MG63 (cell line): ENCODE measurements at regions not wholly inside any gene's neighbourhood (a gene's known extent, or its start where the extent isn't known, plus 50 kb on each side); places are given as distances from the start of the nearest gene placed in this dataset.

Source experiments
- DNase-seq: peaks from one replicate; pipeline ENCODE4 v3.0.0-alpha.2; 2020
- H3K27me3 ChIP-seq: fragments of 250-450 bp; sonication (Bioruptor Pico); 2 replicates; pipeline ENCODE4 v1.5.1; 2020; ENCODE audit warnings: mild to moderate bottlenecking, moderate library complexity
- H3K36me3 ChIP-seq: fragments of 250-450 bp; sonication (Bioruptor Pico); 2 replicates; pipeline ENCODE4 v1.5.1; 2020; ENCODE audit warnings: mild to moderate bottlenecking, moderate library complexity
- H3K4me3 ChIP-seq: fragments of 250-450 bp; sonication (Bioruptor Pico); 2 replicates; pipeline ENCODE4 v1.5.1; 2020; ENCODE audit warnings: mild to moderate bottlenecking, moderate library complexity
- H3K9me3 ChIP-seq: fragments of 250-450 bp; sonication (Bioruptor Pico); 2 replicates; pipeline ENCODE4 v1.5.1; 2020; ENCODE audit warnings: mild to moderate bottlenecking, moderate library complexity

DNA sequence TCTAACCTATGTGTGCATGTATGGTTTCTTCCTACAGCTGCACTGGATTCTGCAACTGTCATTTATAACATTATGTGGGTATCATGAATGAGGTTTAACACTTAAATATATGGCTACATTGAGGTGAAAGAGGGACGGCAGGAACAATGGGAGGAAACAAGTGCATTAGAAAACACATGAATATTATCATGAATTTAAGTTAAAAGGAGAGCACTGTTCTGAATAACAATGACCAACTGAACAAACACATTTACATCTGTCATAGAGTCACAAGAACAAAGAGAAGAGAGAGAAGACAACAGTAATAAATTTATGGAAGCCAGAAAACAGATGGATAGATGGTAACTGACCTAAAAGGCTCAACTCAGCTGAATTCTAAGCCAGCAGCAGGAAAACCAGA, 527.1 kb upstream of the DIPK2B start:
- Histone ChIP-seq H3K4me3 (no peak overlapping the region), H3K9me3 (no peaks in the 10 kb centered on the region), H3K27me3 (no peaks in the 10 kb centered on the region), H3K36me3 (no peaks in the 10 kb centered on the region)
- no peak for DNase-seq

DNA sequence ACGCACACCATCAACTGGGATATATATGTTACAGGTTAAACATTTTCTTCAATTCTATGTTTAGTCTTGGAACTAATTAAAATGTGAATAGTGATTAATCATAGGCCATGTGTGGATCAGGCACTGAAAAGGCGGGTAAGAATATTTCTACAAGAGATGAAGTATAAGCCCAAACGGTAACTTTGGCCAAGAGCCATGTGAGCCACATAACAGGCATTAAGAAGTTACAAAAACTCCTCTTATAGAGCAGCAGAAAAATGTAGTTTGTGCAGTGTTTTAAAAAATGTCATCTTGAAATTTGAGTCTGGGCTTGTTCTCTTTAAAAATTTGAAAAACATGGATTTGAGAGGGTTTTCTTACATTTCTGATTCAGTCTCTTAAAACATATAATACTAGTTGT, 521.8 kb upstream of the DIPK2B start:
- no peaks in the 10 kb centered on the region for H3K36me3 ChIP-seq
- H3K9me3 ChIP-seq = no peaks in the 10 kb centered on the region
- H3K27me3 ChIP-seq = no peaks in the 10 kb centered on the region
- no peak for DNase-seq
- H3K4me3 ChIP-seq = no peak overlapping the region

DNA sequence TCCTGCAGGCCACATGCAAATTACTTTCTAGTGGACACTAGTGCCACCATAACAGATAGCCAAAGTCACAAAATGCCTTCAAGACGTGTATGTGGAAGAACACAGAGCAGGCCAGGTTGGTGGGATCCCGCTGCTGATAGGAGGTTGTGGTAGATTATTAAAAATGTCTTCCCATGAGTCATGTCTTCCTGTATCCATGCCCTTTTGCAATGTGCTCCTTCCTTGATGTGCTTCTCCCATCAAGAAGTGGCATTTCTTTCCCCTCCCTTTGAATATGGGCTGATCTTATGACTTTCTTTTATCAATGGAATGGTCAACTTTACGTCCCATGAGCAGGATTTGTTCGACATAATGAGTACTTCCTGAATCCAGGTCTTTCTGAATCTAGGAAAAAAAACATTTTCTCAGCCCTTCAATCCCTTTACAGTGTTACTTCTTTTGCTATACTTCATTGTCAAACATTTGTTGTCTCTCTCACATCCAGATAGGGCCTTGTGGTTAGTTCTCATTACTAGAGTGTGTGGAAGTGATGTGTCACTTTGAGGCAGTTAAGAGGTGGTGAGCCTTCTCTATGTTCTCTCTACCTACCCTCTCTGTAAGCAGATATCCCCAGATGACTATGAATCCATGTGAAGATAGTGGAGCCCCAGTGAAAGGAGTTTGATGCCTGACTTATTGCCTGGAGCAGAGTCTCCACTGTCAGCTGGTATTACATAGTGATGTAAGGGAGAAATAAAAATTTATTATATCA, 519.2 kb upstream of the DIPK2B start:
- no peaks in the 10 kb centered on the region for H3K9me3 ChIP-seq
- H3K27me3 ChIP-seq = no peaks in the 10 kb centered on the region
- no peaks in the 10 kb centered on the region for H3K36me3 ChIP-seq
- no peak overlapping the region for H3K4me3 ChIP-seq
- no peak for DNase-seq

DNA sequence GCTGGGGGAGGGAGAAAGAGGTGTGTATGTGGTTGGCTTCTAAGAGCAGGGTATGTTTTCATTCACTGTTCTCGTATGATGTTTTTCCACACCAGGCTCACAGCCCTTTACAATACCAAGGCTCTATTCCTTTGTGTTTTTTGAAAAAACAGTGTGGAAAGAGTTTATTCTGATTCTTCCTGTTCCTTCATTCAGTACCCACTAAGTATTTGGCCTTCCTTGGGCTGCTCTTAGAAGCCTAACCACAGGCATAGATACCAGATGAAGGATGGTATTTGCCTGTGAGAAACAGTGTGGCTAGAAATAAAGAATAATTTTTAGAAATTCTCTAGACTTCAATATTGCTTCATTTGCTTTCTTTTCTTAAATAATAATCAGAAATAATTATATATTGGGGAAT, 518.0 kb upstream of the DIPK2B start:
- H3K27me3 ChIP-seq = no peaks in the 10 kb centered on the region
- no peak overlapping the region for H3K4me3 ChIP-seq
- no peaks in the 10 kb centered on the region for H3K9me3 ChIP-seq
- no peak for DNase-seq
- no peaks in the 10 kb centered on the region for H3K36me3 ChIP-seq

DNA sequence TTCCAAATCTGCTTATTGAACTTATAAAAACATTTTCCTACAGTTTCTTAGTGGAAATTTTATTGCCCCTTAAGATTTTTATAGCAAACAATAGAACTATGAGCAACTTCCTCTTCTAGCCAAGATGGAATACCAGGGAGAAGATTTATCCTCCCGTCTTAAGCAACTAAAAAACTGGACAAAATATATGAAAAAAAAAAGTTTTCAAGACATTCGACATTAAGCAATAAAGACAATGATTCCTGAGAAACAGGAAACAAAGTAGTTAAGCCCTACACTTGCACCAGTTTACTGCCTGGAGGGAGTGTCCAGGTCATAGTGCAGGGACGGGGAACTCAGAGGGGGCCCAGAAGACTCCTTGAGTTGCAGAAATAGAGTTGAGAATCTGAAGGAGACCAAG, 516.1 kb upstream of the DIPK2B start:
- DNase-seq = no peak
- Histone ChIP-seq H3K4me3 (no peak overlapping the region), H3K27me3 (no peaks in the 10 kb centered on the region), H3K36me3 (no peaks in the 10 kb centered on the region), H3K9me3 (no peaks in the 10 kb centered on the region)

DNA sequence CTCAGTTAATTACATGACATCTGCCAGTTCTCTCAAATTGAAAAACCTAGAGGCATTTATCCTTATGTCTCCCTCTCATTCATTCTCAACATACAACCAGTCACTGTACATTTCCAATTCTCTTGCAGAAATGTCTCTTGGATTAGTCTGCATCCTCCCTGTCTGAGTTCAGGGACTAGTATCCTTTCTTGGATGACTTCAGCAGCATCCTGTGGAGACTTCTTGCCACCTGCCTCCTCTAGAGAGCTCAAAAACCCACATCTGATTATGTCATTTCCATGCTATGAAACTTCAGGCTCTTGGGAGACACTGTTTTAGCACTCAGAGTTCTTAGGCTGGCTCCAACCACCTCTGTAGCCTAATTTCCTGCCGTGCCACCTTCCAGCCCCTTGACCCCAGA, 515.1 kb upstream of the DIPK2B start:
- no peaks in the 10 kb centered on the region for H3K9me3 ChIP-seq
- peak; percentile 26 for DNase-seq

DNA sequence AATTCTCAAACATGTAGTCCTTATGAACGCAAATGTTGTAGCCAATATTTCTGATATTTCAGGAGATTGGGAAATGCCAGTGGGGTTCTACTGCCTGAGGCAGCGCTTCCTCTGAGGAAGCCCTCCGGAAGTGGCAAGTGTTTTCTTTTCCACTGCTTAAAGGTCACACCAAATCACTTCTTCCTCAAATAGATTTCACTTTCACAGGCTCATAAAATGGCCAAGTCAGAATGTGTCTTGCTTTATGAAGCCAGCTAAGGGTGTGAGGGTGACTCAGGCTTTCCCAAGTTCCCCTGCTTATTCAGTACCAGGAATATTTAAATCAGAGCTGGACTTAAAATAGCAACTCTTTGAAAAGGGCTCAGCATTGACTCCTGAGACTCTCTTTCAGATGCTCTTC, 514.2 kb upstream of the DIPK2B start:
- H3K27me3 ChIP-seq = no peaks in the 10 kb centered on the region
- H3K36me3 ChIP-seq = no peaks in the 10 kb centered on the region
- DNase-seq = peak; percentile 41
- no peak overlapping the region for H3K4me3 ChIP-seq
- H3K9me3 ChIP-seq = no peaks in the 10 kb centered on the region

More for the DNA sequence above, 515.1 kb upstream of the DIPK2B start:
- no peaks in the 10 kb centered on the region for H3K27me3 ChIP-seq
- H3K36me3 ChIP-seq = no peaks in the 10 kb centered on the region
- H3K4me3 ChIP-seq = no peak overlapping the region

DNA sequence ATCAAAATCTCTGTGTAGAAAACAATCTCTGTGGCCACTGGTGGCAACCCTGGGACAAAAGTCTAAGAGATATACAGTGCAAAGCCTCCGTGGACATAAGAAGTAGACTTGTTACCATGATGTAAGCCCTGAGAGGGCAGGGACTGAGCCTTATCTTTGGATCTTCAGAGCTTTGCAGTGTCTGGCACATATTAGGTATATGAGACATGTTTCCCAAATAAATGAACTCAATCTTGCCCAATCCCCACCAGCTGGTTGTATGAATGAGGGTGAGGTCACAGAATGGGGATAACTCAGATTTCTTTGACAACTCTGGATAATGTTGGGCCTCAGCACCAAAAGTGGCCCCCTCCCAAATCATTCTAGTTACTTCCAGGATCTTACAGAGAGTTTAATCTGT, 511.4 kb upstream of the DIPK2B start:
- no peaks in the 10 kb centered on the region for H3K36me3 ChIP-seq
- peak; percentile 51 for DNase-seq
- H3K9me3 ChIP-seq = no peaks in the 10 kb centered on the region
- no peaks in the 10 kb centered on the region for H3K27me3 ChIP-seq
- H3K4me3 ChIP-seq = no peak overlapping the region

DNA sequence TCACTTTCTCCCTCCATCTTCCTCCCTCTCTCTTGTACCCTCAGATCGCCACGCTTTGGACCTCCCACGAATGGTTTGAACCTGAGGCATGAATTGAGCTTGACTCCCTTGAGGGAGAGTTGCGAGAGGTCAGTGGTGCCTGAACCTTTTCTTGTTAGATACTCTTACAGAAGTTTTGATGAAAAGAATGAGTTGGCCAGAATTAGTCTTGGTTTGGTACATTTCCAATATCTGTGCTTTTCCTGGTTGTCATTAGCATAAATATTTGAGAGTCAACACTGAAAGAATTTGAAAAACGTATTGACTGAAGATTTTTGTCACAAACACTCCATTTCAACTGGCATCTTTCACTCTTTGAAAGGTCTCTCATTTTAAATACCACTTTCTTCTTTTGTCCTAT, 510.6 kb upstream of the DIPK2B start:
- peak; percentile 49 for DNase-seq
- H3K27me3 ChIP-seq = no peaks in the 10 kb centered on the region
- no peak overlapping the region; the same call in 1 of the 2 replicates for H3K4me3 ChIP-seq
- H3K9me3 ChIP-seq = no peaks in the 10 kb centered on the region
- H3K36me3 ChIP-seq = no peaks in the 10 kb centered on the region

DNA sequence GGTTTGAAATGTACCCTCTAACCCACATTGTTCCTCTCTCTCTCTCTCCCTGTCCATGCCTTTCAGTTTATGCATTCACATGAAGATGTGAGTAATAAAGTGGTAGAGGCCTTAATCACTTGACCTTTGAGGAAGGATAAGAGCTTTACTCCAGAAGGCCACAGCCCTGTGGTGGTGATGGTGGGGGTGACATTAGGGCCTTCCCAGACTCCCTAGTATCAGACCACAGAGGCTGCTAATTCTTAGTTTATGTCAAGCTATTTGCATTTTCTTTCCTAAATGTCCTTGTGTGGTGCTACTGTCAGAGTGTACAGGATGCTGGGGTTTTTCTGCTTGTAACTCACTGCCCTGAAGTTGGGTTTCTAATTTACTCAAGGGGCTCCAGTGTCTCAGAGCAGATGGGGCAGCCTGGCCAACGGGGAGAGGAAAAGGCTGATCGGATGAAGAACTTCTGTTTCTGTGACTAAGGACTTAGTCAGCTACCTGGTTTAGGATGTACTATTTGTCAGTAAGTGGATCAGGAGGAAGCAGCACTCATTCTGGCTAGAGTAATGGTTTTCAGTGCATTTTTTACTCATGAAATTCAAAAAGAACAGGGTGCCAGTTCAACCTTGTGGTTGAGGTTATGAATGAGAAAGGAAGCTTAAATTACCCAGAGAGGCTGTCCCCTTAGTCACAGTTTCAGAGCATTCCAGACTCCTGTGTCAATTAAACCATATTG, 509.6 kb upstream of the DIPK2B start:
- Histone ChIP-seq H3K9me3 (no peaks in the 10 kb centered on the region), H3K4me3 (no peak overlapping the region), H3K27me3 (no peaks in the 10 kb centered on the region), H3K36me3 (no peaks in the 10 kb centered on the region)
- DNase-seq = peak; percentile 79

DNA sequence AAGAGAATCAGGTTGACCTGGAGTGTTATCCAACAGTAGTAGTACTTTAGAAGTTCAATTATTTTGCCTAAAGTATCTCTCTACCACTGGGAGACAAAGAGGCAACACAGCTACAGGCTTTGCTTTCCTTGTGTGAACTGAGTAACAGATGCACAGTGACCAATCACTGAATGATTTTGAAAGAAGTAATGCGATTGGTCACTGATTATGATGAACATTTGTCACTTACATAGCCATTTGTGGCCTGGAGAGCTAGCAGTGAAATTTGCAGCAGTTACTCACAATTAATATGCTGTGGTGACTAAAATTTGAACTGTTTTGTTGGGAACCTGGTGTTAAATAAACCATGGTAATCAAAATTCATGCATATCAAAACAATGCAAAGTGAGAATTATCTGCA, 508.7 kb upstream of the DIPK2B start:
- no peak for DNase-seq
- H3K9me3 ChIP-seq = no peaks in the 10 kb centered on the region
- H3K27me3 ChIP-seq = no peaks in the 10 kb centered on the region
- no peak overlapping the region for H3K4me3 ChIP-seq
- H3K36me3 ChIP-seq = no peaks in the 10 kb centered on the region

DNA sequence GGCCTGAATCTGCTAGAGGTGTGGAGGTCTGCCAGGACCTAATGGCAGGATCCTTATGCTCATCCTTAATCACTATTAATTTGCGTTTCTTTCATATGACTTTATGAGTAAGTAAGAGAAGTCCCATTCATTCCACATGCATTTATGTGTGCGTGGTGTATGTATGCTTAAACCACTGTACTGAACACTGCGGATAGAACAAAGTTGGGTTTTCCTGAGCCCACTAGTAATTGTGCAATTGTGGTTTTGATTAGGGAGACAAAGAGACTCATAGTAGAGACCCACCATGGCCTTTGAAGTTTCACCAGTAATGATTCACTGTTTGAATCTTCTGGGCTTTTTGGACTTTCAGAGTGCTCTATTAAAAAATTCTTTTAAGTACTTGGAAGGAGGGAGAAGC, 498.5 kb upstream of the DIPK2B start:
- DNase-seq = no peak

DNA sequence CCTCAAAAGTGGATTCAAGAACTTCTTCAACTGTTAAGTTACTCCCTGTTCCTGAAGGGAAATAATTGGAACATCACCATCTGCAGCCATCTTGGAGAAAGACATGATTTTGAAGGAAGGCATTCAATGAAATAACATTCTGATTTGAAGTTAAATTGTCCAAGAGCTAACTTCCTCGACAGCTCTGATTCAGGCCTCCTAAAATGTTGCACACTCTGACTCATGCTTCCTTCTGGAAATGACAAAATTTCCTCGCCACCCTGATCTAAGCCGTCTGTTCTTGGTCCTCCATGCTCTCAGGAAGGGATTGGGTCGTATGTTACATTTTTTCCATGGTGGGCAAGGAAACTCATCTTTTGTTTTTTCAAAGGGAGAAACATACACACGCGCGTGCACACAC, 496.9 kb upstream of the DIPK2B start:
- H3K36me3 ChIP-seq = no peaks in the 10 kb centered on the region
- H3K4me3 ChIP-seq = no peak overlapping the region
- no peaks in the 10 kb centered on the region for H3K27me3 ChIP-seq
- peak; percentile 8 for DNase-seq
- H3K9me3 ChIP-seq = no peaks in the 10 kb centered on the region

More for the DNA sequence above, 498.5 kb upstream of the DIPK2B start:
- no peaks in the 10 kb centered on the region for H3K27me3 ChIP-seq
- H3K36me3 ChIP-seq = no peaks in the 10 kb centered on the region
- H3K9me3 ChIP-seq = no peaks in the 10 kb centered on the region
- no peak overlapping the region for H3K4me3 ChIP-seq

DNA sequence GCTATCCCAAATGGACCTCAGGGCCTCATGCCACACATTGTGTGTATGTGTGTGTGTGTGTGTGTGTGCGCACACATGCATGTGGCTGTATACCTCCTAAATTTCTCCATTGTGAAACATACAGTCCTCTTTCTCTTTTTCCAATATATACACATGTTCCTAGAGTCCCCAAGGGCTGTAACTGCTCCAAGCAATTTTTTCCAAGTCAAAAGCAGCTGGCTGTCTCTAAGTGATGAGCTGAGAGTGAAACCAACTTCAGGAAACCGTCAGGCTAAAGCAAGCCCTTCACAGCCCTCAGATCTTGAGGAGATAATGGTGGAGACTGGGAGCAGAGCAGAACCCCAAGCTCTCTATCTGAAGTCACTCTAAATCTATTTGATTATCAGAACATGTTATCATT, 496.1 kb upstream of the DIPK2B start:
- H3K36me3 ChIP-seq = no peaks in the 10 kb centered on the region
- H3K9me3 ChIP-seq = no peaks in the 10 kb centered on the region
- H3K27me3 ChIP-seq = no peaks in the 10 kb centered on the region
- no peak overlapping the region for H3K4me3 ChIP-seq
- no peak for DNase-seq

DNA sequence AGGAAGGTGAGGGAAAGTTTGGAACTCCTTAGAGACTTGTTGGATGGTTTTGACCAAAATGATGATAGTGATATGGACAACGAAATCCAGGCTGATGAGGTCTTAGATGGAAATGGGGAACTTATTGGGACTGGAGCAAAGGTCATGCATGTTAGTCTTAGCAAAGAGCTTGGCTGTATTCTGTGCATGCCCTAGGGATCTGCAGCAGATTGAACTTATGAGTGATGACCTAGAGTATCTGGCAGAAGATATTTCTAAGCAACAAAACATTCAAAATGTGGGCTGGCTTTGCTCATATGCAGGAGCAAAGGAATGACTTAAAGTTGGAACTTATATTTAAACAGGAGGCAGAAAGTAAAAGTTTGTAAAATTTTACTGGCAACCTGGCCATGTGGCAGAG, 489.3 kb upstream of the DIPK2B start:
- DNase-seq = no peak
- H3K36me3 ChIP-seq = no peaks in the 10 kb centered on the region
- H3K4me3 ChIP-seq = no peak overlapping the region
- H3K27me3 ChIP-seq = no peaks in the 10 kb centered on the region
- no peaks in the 10 kb centered on the region for H3K9me3 ChIP-seq

DNA sequence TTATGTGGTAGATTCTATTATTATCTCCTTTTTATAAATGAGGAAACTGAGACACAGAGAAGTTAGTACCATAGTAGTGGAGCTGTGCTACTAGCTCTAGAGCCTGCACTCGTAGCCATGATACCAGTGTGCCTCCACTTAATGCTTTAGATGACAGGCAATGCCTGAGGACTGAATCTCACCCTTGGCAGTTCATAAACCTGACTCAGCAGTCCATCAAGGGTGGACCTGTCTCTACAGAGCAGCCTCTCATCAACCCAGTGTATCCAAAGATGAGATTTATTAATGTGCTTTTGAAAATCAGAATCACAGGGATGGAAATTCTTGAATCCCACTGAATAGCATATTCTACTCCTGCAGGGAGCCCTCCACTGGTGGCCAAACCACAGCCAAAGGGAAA, 483.2 kb upstream of the DIPK2B start:
- no peaks in the 10 kb centered on the region for H3K9me3 ChIP-seq
- no peaks in the 10 kb centered on the region for H3K36me3 ChIP-seq
- no peak for DNase-seq
- no peaks in the 10 kb centered on the region for H3K27me3 ChIP-seq
- no peak overlapping the region for H3K4me3 ChIP-seq

DNA sequence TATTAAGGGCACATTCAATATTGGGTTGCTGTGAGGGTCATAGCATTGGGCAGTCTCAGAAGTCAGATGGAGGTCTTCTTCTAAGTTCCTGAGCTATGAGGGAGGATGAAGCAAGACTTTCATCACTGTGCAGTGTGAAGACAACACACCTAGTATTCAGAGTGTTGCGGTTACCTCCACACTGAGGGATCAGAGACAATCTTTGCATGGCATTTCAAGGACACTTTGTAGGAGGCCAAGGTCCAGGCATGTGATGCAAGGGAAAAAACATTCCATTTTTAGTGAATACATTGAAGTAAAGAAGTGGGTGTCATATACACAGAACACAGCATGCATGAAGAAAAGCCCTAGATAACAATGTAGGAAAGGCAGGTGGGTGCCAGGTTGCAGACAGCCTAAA, 481.2 kb upstream of the DIPK2B start:
- no peaks in the 10 kb centered on the region for H3K36me3 ChIP-seq
- no peaks in the 10 kb centered on the region for H3K9me3 ChIP-seq
- no peak for DNase-seq
- no peaks in the 10 kb centered on the region for H3K27me3 ChIP-seq
- no peak overlapping the region for H3K4me3 ChIP-seq

DNA sequence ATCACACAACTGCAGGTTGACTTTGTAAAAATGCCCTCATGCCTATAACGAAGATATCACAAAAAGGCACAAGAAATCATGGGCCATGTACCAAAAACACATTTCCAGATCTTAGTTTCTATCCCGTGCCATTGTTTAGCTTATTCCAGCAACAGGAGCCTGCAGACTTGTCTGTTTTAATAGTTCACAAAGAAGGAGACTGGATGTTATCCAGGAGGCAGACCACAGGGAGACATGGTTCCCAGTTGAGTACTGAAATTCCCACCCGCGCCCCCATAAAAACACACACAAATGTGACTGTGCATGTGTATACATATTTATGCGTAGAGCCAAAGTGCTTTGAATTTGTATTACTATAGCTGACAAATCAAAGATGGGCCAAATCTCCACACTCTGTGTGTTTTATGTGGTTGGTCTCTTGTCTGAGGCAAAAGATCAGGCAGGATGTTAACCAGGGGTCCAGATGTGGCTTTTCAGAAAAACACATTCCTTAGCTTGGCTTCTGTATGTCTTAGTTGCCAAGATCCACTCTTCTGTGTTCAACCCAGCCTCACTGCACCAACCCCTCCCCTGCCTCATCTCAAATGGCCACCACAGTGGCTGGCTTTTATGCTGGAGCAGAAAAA, 469.2 kb upstream of the DIPK2B start:
- Histone ChIP-seq H3K27me3 (no peaks in the 10 kb centered on the region), H3K9me3 (no peaks in the 10 kb centered on the region; the same call in 1 of the 2 replicates), H3K36me3 (no peaks in the 10 kb centered on the region), H3K4me3 (no peak overlapping the region)
- DNase-seq = peak; percentile 10
